ENCODE measurements at regions not wholly inside any gene's neighbourhood (a gene's known extent, or its start where the extent isn't known, plus 50 kb on each side); places are given as distances from the start of the nearest gene placed in this dataset.

DNA sequence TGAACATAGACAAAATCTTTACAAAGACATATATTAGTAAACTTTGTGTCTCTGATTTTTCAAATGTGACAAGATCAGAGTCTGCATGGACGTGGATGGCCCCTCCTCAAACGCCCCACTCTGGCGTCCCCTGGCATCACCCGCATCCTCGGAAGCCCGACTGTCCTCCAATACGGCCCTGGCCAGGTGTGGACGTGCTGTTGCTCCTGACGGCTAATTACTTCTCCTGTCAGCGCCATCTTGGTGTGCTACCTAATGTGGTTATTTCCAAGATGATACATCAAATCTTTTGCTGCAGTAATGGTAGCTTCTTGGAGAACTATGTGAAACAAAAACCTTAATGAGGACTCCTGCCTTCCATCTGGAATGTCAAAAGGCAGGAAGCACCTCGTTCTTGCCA is 747.4 kb upstream of the SALL3 start:
- ATAC-seq = no peak
- no peak for TF ChIP-seq ZFP3 (CRISPR knock-in tag; IDR thresholded peaks at IDR 0.05)
- TF ChIP-seq ISL1 (CRISPR knock-in tag; IDR thresholded peaks at IDR 0.05) = no peak
- TF ChIP-seq SNAI2 (CRISPR knock-in tag; IDR thresholded peaks at IDR 0.05) = no peak
- no peak for TF ChIP-seq ZNF70 (CRISPR knock-in tag; IDR thresholded peaks at IDR 0.05)
- no peak for TF ChIP-seq RARB (CRISPR knock-in tag; IDR thresholded peaks at IDR 0.05)
- TF ChIP-seq, protein P1, sequence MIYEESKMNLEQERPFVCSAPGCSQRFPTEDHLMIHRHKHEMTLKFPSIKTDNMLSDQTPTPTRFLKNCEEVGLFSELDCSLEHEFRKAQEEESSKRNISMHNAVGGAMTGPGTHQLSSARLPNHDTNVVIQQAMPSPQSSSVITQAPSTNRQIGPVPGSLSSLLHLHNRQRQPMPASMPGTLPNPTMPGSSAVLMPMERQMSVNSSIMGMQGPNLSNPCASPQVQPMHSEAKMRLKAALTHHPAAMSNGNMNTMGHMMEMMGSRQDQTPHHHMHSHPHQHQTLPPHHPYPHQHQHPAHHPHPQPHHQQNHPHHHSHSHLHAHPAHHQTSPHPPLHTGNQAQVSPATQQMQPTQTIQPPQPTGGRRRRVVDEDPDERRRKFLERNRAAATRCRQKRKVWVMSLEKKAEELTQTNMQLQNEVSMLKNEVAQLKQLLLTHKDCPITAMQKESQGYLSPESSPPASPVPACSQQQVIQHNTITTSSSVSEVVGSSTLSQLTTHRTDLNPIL (CRISPR knock-in tag; IDR thresholded peaks at IDR 0.05; ENCODE audit: low read depth) = no peak
- no peak for TF ChIP-seq ARNTL (CRISPR knock-in tag; IDR thresholded peaks at IDR 0.05; ENCODE audit: borderline replicate concordance, low read depth)

DNA sequence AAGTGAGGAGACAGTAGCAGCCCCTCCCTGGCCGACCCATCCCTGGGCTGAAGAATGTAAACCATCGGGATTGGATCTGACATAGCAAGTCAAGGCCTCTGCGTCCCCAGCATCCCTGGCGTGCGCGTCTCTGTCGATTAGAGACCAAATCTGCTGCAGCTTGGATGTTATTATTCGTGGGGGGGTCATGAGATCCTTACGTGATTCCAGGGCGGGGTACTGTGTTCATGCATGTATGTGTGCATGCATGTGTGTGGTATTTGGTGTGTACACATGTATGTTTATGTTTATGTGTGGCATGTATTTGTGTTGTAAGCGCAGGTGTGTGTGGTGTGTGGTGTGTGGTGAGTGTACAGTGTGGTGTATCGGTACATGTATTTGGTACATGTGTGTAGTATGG is 741.8 kb upstream of the SALL3 start:
- no peak for ATAC-seq
- no peak for TF ChIP-seq OSR1 (CRISPR knock-in tag; IDR thresholded peaks at IDR 0.05)
- TF ChIP-seq, protein P2, sequence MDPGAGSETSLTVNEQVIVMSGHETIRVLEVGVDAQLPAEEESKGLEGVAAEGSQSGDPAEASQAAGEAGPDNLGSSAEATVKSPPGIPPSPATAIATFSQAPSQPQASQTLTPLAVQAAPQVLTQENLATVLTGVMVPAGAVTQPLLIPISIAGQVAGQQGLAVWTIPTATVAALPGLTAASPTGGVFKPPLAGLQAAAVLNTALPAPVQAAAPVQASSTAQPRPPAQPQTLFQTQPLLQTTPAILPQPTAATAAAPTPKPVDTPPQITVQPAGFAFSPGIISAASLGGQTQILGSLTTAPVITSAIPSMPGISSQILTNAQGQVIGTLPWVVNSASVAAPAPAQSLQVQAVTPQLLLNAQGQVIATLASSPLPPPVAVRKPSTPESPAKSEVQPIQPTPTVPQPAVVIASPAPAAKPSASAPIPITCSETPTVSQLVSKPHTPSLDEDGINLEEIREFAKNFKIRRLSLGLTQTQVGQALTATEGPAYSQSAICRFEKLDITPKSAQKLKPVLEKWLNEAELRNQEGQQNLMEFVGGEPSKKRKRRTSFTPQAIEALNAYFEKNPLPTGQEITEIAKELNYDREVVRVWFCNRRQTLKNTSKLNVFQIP (CRISPR knock-in tag; IDR thresholded peaks at IDR 0.05; ENCODE audit: borderline replicate concordance, low read depth) = no peak

DNA sequence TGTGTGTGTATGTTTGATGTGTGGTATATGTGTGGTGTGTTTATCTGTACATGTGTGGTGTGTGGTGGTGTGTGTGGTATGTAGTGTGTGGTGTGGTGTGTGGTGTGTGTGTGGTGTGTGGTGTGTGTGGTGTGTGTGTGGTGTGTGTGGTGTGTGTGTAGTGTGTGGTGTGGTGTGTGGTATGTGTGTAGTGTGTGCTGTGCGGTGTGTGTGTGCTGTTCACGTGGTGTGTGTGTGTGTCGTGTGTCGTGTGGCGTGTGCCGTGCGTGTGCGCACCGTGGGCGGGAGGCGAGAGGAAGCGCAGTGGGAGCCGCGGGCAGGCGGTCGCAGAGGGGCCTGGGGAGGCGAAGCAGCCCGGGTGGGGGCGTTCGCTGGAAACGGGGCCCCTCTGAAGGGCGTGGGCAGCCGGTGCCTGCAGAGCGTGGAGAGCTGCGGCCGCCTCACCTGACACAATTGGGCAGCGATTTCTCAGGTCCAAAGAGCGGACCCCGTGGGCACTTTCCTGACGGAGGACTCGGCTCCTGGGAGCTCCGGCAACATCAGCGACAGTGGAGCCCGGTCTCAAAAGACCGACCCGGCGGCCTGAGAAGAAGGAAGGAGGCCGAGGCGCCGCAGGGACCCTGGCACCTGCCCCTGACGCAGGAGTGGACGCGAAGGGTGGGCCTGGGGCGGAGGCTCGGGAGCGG is 741.1 kb upstream of the SALL3 start:
- ATAC-seq = no peak
- TF ChIP-seq ISL1 (CRISPR knock-in tag; IDR thresholded peaks at IDR 0.05) = no peak
- TF ChIP-seq ARNTL (CRISPR knock-in tag; IDR thresholded peaks at IDR 0.05; ENCODE audit: borderline replicate concordance, low read depth) = no peak
- no peak for TF ChIP-seq ZFP30 (CRISPR knock-in tag; IDR thresholded peaks at IDR 0.05)
- no peak for TF ChIP-seq RARB (CRISPR knock-in tag; IDR thresholded peaks at IDR 0.05)
- no peak for TF ChIP-seq ZNF70 (CRISPR knock-in tag; IDR thresholded peaks at IDR 0.05)
- TF ChIP-seq CSDC2 (CRISPR knock-in tag; IDR thresholded peaks at IDR 0.05) = no peak
- TF ChIP-seq ZC3H10 (CRISPR knock-in tag; IDR thresholded peaks at IDR 0.05) = no peak
- no peak for TF ChIP-seq BACH2 (CRISPR knock-in tag; IDR thresholded peaks at IDR 0.05; ENCODE audit: borderline replicate concordance)
- TF ChIP-seq TOX (CRISPR knock-in tag; IDR thresholded peaks at IDR 0.05; ENCODE audit: borderline replicate concordance) = no peak
- TF ChIP-seq, protein P3, sequence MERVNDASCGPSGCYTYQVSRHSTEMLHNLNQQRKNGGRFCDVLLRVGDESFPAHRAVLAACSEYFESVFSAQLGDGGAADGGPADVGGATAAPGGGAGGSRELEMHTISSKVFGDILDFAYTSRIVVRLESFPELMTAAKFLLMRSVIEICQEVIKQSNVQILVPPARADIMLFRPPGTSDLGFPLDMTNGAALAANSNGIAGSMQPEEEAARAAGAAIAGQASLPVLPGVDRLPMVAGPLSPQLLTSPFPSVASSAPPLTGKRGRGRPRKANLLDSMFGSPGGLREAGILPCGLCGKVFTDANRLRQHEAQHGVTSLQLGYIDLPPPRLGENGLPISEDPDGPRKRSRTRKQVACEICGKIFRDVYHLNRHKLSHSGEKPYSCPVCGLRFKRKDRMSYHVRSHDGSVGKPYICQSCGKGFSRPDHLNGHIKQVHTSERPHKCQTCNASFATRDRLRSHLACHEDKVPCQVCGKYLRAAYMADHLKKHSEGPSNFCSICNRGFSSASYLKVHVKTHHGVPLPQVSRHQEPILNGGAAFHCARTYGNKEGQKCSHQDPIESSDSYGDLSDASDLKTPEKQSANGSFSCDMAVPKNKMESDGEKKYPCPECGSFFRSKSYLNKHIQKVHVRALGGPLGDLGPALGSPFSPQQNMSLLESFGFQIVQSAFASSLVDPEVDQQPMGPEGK (CRISPR knock-in tag; IDR thresholded peaks at IDR 0.05; ENCODE audit: borderline replicate concordance) = no peak
- TF ChIP-seq ESRRG (CRISPR knock-in tag; IDR thresholded peaks at IDR 0.05) = no peak
- TF ChIP-seq PPARA (CRISPR knock-in tag; IDR thresholded peaks at IDR 0.05; ENCODE audit: borderline replicate concordance) = no peak
- TF ChIP-seq, protein P4, sequence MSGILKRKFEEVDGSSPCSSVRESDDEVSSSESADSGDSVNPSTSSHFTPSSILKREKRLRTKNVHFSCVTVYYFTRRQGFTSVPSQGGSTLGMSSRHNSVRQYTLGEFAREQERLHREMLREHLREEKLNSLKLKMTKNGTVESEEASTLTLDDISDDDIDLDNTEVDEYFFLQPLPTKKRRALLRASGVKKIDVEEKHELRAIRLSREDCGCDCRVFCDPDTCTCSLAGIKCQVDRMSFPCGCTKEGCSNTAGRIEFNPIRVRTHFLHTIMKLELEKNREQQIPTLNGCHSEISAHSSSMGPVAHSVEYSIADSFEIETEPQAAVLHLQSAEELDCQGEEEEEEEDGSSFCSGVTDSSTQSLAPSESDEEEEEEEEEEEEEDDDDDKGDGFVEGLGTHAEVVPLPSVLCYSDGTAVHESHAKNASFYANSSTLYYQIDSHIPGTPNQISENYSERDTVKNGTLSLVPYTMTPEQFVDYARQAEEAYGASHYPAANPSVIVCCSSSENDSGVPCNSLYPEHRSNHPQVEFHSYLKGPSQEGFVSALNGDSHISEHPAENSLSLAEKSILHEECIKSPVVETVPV (CRISPR knock-in tag; IDR thresholded peaks at IDR 0.05) = no peak
- TF ChIP-seq ZFP3 (CRISPR knock-in tag; IDR thresholded peaks at IDR 0.05) = no peak
- no peak for TF ChIP-seq TCF4 (CRISPR knock-in tag; IDR thresholded peaks at IDR 0.05; ENCODE audit: borderline replicate concordance)
- no peak for TF ChIP-seq OSR1 (CRISPR knock-in tag; IDR thresholded peaks at IDR 0.05)
- TF ChIP-seq, protein P2 (CRISPR knock-in tag; IDR thresholded peaks at IDR 0.05; ENCODE audit: borderline replicate concordance, low read depth) = no peak

DNA sequence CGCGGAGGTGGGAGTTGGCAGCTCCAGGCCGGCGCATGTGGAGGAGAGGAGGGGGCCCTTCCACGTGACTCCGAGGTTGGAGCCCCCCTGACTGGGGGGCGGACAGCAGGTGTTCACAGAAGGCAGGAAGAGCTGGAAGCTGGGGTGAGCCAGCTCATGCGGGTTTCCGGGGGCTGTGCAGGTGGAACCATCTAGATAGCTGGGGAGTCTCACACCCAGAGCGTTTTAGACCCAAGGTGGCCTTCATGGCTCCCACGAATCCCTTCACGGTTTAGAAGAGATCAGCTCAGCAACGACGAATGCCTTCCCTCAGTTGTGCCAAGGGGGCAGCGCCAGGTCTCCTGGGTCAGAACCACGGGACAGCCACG is 740.5 kb upstream of the SALL3 start:
- ATAC-seq = no peak
- TF ChIP-seq TCF4 (CRISPR knock-in tag; IDR thresholded peaks at IDR 0.05; ENCODE audit: borderline replicate concordance) (no peak), ZNF70 (CRISPR knock-in tag; IDR thresholded peaks at IDR 0.05) (no peak), ZFP3 (CRISPR knock-in tag; IDR thresholded peaks at IDR 0.05) (no peak), ZC3H10 (CRISPR knock-in tag; IDR thresholded peaks at IDR 0.05) (no peak), TOX (CRISPR knock-in tag; IDR thresholded peaks at IDR 0.05; ENCODE audit: borderline replicate concordance) (no peak)
- TF ChIP-seq, protein P2 (CRISPR knock-in tag; IDR thresholded peaks at IDR 0.05; ENCODE audit: borderline replicate concordance, low read depth) = no peak
- TF ChIP-seq, protein P5, sequence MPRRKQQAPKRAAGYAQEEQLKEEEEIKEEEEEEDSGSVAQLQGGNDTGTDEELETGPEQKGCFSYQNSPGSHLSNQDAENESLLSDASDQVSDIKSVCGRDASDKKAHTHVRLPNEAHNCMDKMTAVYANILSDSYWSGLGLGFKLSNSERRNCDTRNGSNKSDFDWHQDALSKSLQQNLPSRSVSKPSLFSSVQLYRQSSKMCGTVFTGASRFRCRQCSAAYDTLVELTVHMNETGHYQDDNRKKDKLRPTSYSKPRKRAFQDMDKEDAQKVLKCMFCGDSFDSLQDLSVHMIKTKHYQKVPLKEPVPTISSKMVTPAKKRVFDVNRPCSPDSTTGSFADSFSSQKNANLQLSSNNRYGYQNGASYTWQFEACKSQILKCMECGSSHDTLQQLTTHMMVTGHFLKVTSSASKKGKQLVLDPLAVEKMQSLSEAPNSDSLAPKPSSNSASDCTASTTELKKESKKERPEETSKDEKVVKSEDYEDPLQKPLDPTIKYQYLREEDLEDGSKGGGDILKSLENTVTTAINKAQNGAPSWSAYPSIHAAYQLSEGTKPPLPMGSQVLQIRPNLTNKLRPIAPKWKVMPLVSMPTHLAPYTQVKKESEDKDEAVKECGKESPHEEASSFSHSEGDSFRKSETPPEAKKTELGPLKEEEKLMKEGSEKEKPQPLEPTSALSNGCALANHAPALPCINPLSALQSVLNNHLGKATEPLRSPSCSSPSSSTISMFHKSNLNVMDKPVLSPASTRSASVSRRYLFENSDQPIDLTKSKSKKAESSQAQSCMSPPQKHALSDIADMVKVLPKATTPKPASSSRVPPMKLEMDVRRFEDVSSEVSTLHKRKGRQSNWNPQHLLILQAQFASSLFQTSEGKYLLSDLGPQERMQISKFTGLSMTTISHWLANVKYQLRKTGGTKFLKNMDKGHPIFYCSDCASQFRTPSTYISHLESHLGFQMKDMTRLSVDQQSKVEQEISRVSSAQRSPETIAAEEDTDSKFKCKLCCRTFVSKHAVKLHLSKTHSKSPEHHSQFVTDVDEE (CRISPR knock-in tag; IDR thresholded peaks at IDR 0.05) = no peak
- TF ChIP-seq, protein P3 (CRISPR knock-in tag; IDR thresholded peaks at IDR 0.05; ENCODE audit: borderline replicate concordance) = no peak
